GM12891 (cell line): ENCODE measurements at regions not wholly inside any gene's neighbourhood (a gene's known extent, or its start where the extent isn't known, plus 50 kb on each side); places are given as distances from the start of the nearest gene placed in this dataset.

Source experiments
- DNase-seq: peaks from one replicate; pipeline ENCODE4 v3.0.0; 2011; ENCODE audit warnings: low spot score; ENCODE audit not compliant: insufficient read length
- FAIRE-seq: peaks from 2 replicates; lab custom pipeline; 2011; peaks lifted over from hg19 to GRCh38; lab: Jason Lieb, UNC
- PAX5 ChIP-seq: IDR thresholded peaks from 2 replicates; pipeline ENCODE4 v1.6.1; 2011; ENCODE audit warnings: low read length, moderate library complexity, mild to moderate bottlenecking; ENCODE audit not compliant: insufficient read depth, severe bottlenecking
- POLR2A ChIP-seq: IDR thresholded peaks from 2 replicates; pipeline ENCODE4 v1.6.1; 2011; ENCODE audit warnings: low read depth, low read length, control low read depth
- POLR2AphosphoS5 ChIP-seq: IDR thresholded peaks from 2 replicates; pipeline ENCODE4 v1.6.1; 2011; ENCODE audit warnings: low read depth, low read length, control low read depth
- POU2F2 ChIP-seq: IDR thresholded peaks from 2 replicates; pipeline ENCODE4 v1.6.1; 2011; ENCODE audit warnings: low read depth, mild to moderate bottlenecking, control low read depth, low read length, moderate library complexity
- SPI1 ChIP-seq: IDR thresholded peaks from 2 replicates; pipeline ENCODE4 v1.6.1; 2011; ENCODE audit warnings: low read depth, low read length, control low read depth
- TAF1 ChIP-seq: IDR thresholded peaks from 2 replicates; pipeline ENCODE4 v1.6.1; 2011; ENCODE audit warnings: low read depth, low read length, control low read depth

DNA sequence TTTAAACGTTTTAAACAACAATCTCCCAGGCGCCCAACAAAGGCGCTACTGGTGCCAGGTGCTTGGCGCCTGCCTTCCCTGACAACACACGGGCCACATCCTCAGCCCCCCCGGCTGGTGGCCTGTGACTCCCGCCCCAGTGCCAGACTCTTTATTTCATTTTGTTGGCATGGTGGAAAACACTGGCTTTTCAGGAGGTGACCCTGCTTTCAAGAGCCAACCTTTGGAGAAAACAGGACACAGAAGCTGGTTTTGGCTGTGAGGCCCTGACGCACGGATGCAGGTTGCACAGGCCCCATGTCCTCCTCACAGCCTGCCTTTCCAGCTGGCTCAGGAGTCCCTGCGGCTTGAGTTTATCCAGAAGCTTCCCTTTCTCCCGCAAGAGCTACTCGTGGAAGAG is 100.0 kb downstream of the METRNL start:
- DNase-seq (no peak), FAIRE-seq (no peak)
- TF ChIP-seq TAF1, result no peak
- TF ChIP-seq PAX5, result no peak
- no peak for TF ChIP-seq SPI1
- no peak for TF ChIP-seq POU2F2
- no peak for TF ChIP-seq POLR2A
- no peak for TF ChIP-seq POLR2AphosphoS5

DNA sequence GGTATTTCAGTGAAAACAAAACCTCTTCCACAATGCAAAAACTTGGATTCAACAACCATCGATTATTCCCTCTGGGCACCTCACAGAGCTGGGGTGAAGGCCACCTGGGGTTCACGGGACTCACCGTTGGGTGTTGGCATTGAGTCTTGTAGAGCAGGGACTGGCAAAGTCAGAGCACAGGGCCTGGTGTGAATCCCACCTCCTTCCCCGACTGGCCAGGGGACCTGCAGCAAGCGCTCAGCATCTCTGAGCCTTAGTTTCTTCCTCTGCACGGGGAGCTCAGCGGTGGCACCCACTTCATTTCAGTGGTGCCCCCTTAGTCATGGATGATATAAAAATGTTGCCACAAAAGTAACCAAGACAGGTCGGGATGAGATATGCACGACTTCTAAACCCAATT is 100.4 kb downstream of the METRNL start:
- TF ChIP-seq POLR2AphosphoS5 (no peak), POU2F2 (no peak), SPI1 (no peak), TAF1 (no peak), PAX5 (no peak), POLR2A (no peak)
- FAIRE-seq, result no peak
- DNase-seq, result no peak

- FAIRE-seq, result no peak
- DNase-seq, result no peak
- no peak for TF ChIP-seq TAF1
- no peak for TF ChIP-seq POLR2A
- no peak for TF ChIP-seq POU2F2
- no peak for TF ChIP-seq PAX5
- TF ChIP-seq SPI1, result no peak
- no peak for TF ChIP-seq POLR2AphosphoS5
These were observed 101.0 kb downstream of the METRNL start for GRCh38 chr17:83180264-83180995.

GRCh38 chr17:83180996-83181481 is 101.6 kb downstream of the METRNL start:
- no peak for DNase-seq
- TF ChIP-seq POLR2AphosphoS5, result no peak
- FAIRE-seq, result no peak

- FAIRE-seq (no peak), DNase-seq (no peak)
- TF ChIP-seq POLR2A, result no peak
These were observed 102.7 kb downstream of the METRNL start for GRCh38 chr17:83181991-83182619.

DNA sequence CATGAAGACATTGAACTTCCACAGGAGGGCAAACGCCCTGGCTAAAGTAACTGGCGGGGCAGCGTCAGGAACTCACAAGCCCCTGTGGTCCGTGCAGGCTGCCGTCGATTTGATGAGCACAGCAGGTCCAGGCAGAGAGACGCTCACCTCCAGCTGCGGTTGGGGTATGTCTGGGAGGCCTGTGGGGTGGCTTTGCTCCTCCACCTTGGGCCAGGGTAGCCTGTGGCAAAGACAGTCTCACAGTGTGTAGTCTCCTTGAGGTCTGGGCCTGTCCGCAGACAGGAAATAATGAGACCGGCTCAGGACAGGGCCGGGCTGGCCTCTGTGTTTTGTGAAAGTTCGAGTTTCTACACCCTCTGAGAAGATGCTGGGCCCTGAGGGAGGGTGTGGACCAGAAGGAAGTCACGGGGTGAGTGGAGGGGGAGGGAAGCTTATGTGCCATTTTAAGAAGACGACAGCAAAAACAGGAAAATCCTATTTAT is 103.3 kb downstream of the METRNL start:
- TF ChIP-seq TAF1 (no peak), SPI1 (no peak), POLR2AphosphoS5 (no peak), POU2F2 (no peak), PAX5 (no peak), POLR2A (no peak)
- FAIRE-seq, result no peak
- no peak for DNase-seq

DNA sequence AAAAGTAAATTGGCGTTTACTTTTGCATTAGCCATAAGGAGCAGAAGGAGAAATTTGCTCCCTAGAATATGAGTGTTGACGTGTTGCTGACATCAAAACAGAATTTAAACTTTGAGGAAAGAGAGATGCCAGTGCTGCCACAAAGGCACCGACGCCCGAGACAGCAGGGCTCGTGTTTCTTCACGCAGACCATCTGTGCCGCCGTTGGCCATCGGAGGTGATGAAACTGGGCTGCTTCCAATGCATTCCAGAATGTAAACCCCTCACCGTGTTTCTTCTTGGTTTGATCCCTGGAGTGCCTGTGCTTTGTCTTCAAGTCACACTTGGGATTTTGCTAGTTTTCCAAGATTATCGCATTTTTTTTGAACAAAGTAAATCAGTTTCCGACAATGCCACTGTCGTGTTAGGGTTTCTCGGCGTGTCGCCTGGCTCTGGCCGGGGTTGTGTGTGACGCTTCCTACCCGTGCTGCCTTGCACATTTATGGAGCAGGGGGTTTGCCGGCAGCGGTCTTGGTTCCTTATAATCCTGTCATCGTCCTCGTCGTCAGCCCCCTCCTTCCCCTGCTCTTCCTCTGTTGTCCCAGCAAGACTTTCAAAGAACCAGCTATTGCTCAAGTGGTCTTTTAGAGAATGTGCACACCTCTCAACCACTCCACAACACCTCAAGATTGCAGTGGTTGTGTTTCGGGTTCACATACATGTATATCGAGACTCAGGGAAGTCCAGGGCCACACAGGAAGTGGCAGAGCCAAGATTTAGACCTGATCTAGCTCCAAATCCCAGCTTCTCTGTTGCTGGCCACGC is 103.9 kb downstream of the METRNL start:
- TF ChIP-seq TAF1, result no peak
- TF ChIP-seq POLR2AphosphoS5, result no peak
- no peak for TF ChIP-seq SPI1
- no peak for TF ChIP-seq POU2F2
- TF ChIP-seq POLR2A, result no peak
- no peak for TF ChIP-seq PAX5
- no peak for DNase-seq
- FAIRE-seq, result no peak

DNA sequence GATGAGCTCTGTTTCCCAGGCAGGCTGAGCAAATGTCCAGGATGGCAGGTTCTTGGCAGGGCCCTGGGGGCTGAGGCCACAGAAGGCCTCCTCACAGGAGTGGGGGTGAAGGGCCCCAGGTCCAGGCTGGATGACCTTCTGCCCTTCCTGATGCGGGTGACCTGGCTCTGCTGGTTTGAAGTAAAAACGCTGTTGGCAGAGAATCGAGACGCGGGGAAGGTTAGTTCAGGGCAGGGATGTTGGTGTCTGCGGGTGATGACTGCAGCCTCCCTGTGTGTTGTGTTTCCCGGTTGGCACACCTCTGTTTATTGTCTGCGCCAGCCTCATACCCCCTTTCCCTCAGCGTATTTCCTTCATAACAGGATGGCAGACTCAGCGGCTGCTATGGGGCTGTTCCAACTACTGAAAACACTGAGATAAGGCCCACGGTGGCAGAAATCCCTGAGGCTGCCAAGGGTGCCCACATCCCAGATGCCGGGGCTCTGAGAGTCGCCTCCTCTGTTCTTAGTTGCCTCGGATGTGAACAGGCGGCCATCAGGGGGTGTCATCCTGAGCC is 104.6 kb downstream of the METRNL start:
- no peak for TF ChIP-seq POU2F2
- TF ChIP-seq POLR2AphosphoS5, result no peak
- no peak for TF ChIP-seq POLR2A
- no peak for TF ChIP-seq TAF1
- TF ChIP-seq PAX5, result no peak
- no peak for TF ChIP-seq SPI1
- FAIRE-seq, result no peak
- no peak for DNase-seq

- TF ChIP-seq POLR2AphosphoS5 (no peak), PAX5 (no peak), POU2F2 (no peak), SPI1 (no peak), TAF1 (no peak), POLR2A (no peak)
- FAIRE-seq, result no peak
These were observed 105.9 kb downstream of the METRNL start for GRCh38 chr17:83185023-83186002.

More at GRCh38 chr17:83185023-83186002, 105.9 kb downstream of the METRNL start:
- no peak for DNase-seq
